ENCODE measurements at regions not wholly inside any gene's neighbourhood (a gene's known extent, or its start where the extent isn't known, plus 50 kb on each side); places are given as distances from the start of the nearest gene placed in this dataset.
"Not testable (repeated sequence)": the region's sequence is repeated elsewhere in the genome, so short reads cannot be mapped to it uniquely, and the experiment has no call there.

GRCh38 chr1:120619867-120620692, 103.7 kb upstream of the NBPF26 start:
- not testable (repeated sequence) for H3K36me3 ChIP-seq (ENCODE audit: control insufficient read depth, insufficient read depth, low read length); H3K27me3 ChIP-seq (ENCODE audit: control insufficient read depth, insufficient read depth, low read length); H3K4me1 ChIP-seq (ENCODE audit: control insufficient read depth, insufficient read depth, low read length); H3K9me3 ChIP-seq (ENCODE audit: control insufficient read depth, insufficient read depth, low read depth, low read length); H3K9ac ChIP-seq (ENCODE audit: low read length); H3K27ac ChIP-seq (ENCODE audit: low read depth, low read length); H3K4me3 ChIP-seq (ENCODE audit: low read depth, low read length)

GRCh38 chr1:120620693-120620969, 103.1 kb upstream of the NBPF26 start:
- not testable (repeated sequence) for H3K4me3 ChIP-seq (ENCODE audit: low read depth, low read length); H3K27ac ChIP-seq (ENCODE audit: low read depth, low read length); H3K36me3 ChIP-seq (ENCODE audit: control insufficient read depth, insufficient read depth, low read length); H3K4me1 ChIP-seq (ENCODE audit: control insufficient read depth, insufficient read depth, low read length); H3K27me3 ChIP-seq (ENCODE audit: control insufficient read depth, insufficient read depth, low read length); H3K9me3 ChIP-seq (ENCODE audit: control insufficient read depth, insufficient read depth, low read depth, low read length); H3K9ac ChIP-seq (ENCODE audit: low read length)

GRCh38 chr1:120621278-120621677, 102.5 kb upstream of the NBPF26 start:
- not testable (repeated sequence) for H3K4me1 ChIP-seq (ENCODE audit: control insufficient read depth, insufficient read depth, low read length); H3K9me3 ChIP-seq (ENCODE audit: control insufficient read depth, insufficient read depth, low read depth, low read length); H3K9ac ChIP-seq (ENCODE audit: low read length); H3K36me3 ChIP-seq (ENCODE audit: control insufficient read depth, insufficient read depth, low read length); H3K4me3 ChIP-seq (ENCODE audit: low read depth, low read length); H3K27me3 ChIP-seq (ENCODE audit: control insufficient read depth, insufficient read depth, low read length); H3K27ac ChIP-seq (ENCODE audit: low read depth, low read length)

- H3K4me3 ChIP-seq (ENCODE audit: low read depth, low read length); H3K9me3 ChIP-seq (ENCODE audit: control insufficient read depth, insufficient read depth, low read depth, low read length); H3K27ac ChIP-seq (ENCODE audit: low read depth, low read length); H3K27me3 ChIP-seq (ENCODE audit: control insufficient read depth, insufficient read depth, low read length); H3K4me1 ChIP-seq (ENCODE audit: control insufficient read depth, insufficient read depth, low read length); H3K36me3 ChIP-seq (ENCODE audit: control insufficient read depth, insufficient read depth, low read length); H3K9ac ChIP-seq (ENCODE audit: low read length): not testable (repeated sequence)
These were observed 100.2 kb upstream of the NBPF26 start for GRCh38 chr1:120623539-120623938.

GRCh38 chr1:120624565-120625064, 99.1 kb upstream of the NBPF26 start:
- not testable (repeated sequence) for H3K36me3 ChIP-seq (ENCODE audit: control insufficient read depth, insufficient read depth, low read length); H3K27ac ChIP-seq (ENCODE audit: low read depth, low read length); H3K9me3 ChIP-seq (ENCODE audit: control insufficient read depth, insufficient read depth, low read depth, low read length); H3K4me1 ChIP-seq (ENCODE audit: control insufficient read depth, insufficient read depth, low read length); H3K9ac ChIP-seq (ENCODE audit: low read length); H3K4me3 ChIP-seq (ENCODE audit: low read depth, low read length); H3K27me3 ChIP-seq (ENCODE audit: control insufficient read depth, insufficient read depth, low read length)

- H3K36me3 ChIP-seq (ENCODE audit: control insufficient read depth, insufficient read depth, low read length); H3K9ac ChIP-seq (ENCODE audit: low read length); H3K4me1 ChIP-seq (ENCODE audit: control insufficient read depth, insufficient read depth, low read length); H3K27me3 ChIP-seq (ENCODE audit: control insufficient read depth, insufficient read depth, low read length); H3K4me3 ChIP-seq (ENCODE audit: low read depth, low read length); H3K9me3 ChIP-seq (ENCODE audit: control insufficient read depth, insufficient read depth, low read depth, low read length); H3K27ac ChIP-seq (ENCODE audit: low read depth, low read length): not testable (repeated sequence)
These were observed 93.8 kb upstream of the NBPF26 start for GRCh38 chr1:120629832-120630455.

- not testable (repeated sequence) for H3K4me1 ChIP-seq (ENCODE audit: control insufficient read depth, insufficient read depth, low read length); H3K27me3 ChIP-seq (ENCODE audit: control insufficient read depth, insufficient read depth, low read length); H3K27ac ChIP-seq (ENCODE audit: low read depth, low read length); H3K9ac ChIP-seq (ENCODE audit: low read length); H3K36me3 ChIP-seq (ENCODE audit: control insufficient read depth, insufficient read depth, low read length); H3K4me3 ChIP-seq (ENCODE audit: low read depth, low read length); H3K9me3 ChIP-seq (ENCODE audit: control insufficient read depth, insufficient read depth, low read depth, low read length)
These were observed 88.6 kb upstream of the NBPF26 start for GRCh38 chr1:120634816-120635806.

- not testable (repeated sequence) for H3K9me3 ChIP-seq (ENCODE audit: control insufficient read depth, insufficient read depth, low read depth, low read length); H3K27me3 ChIP-seq (ENCODE audit: control insufficient read depth, insufficient read depth, low read length); H3K4me3 ChIP-seq (ENCODE audit: low read depth, low read length); H3K36me3 ChIP-seq (ENCODE audit: control insufficient read depth, insufficient read depth, low read length); H3K9ac ChIP-seq (ENCODE audit: low read length); H3K4me1 ChIP-seq (ENCODE audit: control insufficient read depth, insufficient read depth, low read length); H3K27ac ChIP-seq (ENCODE audit: low read depth, low read length)
These were observed 83.3 kb upstream of the NBPF26 start for GRCh38 chr1:120640261-120641013.

- not testable (repeated sequence) for H3K9me3 ChIP-seq (ENCODE audit: control insufficient read depth, insufficient read depth, low read depth, low read length); H3K36me3 ChIP-seq (ENCODE audit: control insufficient read depth, insufficient read depth, low read length); H3K4me1 ChIP-seq (ENCODE audit: control insufficient read depth, insufficient read depth, low read length); H3K27ac ChIP-seq (ENCODE audit: low read depth, low read length); H3K4me3 ChIP-seq (ENCODE audit: low read depth, low read length); H3K27me3 ChIP-seq (ENCODE audit: control insufficient read depth, insufficient read depth, low read length); H3K9ac ChIP-seq (ENCODE audit: low read length)
These were observed 82.8 kb upstream of the NBPF26 start for GRCh38 chr1:120641014-120641302.

GRCh38 chr1:120647182-120647581, 76.6 kb upstream of the NBPF26 start:
- not testable (repeated sequence) for H3K4me1 ChIP-seq (ENCODE audit: control insufficient read depth, insufficient read depth, low read length)

More at GRCh38 chr1:120647182-120647581, 76.6 kb upstream of the NBPF26 start:
- H3K36me3 ChIP-seq (ENCODE audit: control insufficient read depth, insufficient read depth, low read length); H3K27ac ChIP-seq (ENCODE audit: low read depth, low read length); H3K9me3 ChIP-seq (ENCODE audit: control insufficient read depth, insufficient read depth, low read depth, low read length); H3K4me3 ChIP-seq (ENCODE audit: low read depth, low read length); H3K9ac ChIP-seq (ENCODE audit: low read length); H3K27me3 ChIP-seq (ENCODE audit: control insufficient read depth, insufficient read depth, low read length): not testable (repeated sequence)
